ENCODE measurements at regions not wholly inside any gene's neighbourhood (a gene's known extent, or its start where the extent isn't known, plus 50 kb on each side); places are given as distances from the start of the nearest gene placed in this dataset.

DNA sequence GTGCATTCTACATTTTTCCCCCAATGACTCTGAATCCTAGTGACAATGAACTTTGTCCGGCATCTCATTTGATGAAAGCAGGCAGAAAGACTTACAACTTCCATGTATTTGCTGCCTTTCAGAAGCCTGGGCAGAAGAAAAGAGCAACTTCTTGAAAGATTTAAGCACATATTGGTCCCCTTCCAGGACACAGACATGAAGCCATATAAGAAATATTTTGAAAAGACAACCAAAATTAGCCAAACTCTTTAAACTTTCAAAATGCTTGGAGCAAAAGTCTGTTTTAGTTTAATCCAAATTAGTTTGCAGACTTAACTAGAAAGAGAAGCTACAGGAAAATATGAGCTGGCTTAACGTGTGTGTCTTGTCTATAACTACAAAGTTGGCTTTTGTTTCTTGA, 492.5 kb downstream of the NR4A2 start (continued):
- TF ChIP-seq ARID2 (IDR thresholded peaks at IDR 0.05) (no peak), ZNF347 (CRISPR knock-in tag; IDR thresholded peaks at IDR 0.05; ENCODE audit: low read depth) (no peak), SOX6 (IDR thresholded peaks at IDR 0.05) (no peak), ZNF274 (IDR thresholded peaks at IDR 0.05; ENCODE audit: borderline replicate concordance, low read depth, low read length) (no peak)

- TF ChIP-seq ZNF384 (IDR thresholded peaks at IDR 0.05; ENCODE audit: low read depth, low read length) (no peak), TSC22D4 (tag; IDR thresholded peaks at IDR 0.05) (no peak), PURB (CRISPR knock-in tag; IDR thresholded peaks at IDR 0.05; ENCODE audit: low read depth) (no peak), ZNF274 (IDR thresholded peaks at IDR 0.05; ENCODE audit: borderline replicate concordance, low read depth, low read length) (no peak), CBX2 (IDR thresholded peaks at IDR 0.05; ENCODE audit: insufficient read depth, low read length, poor library complexity, severe bottlenecking) (no peak), ZNF134 (CRISPR knock-in tag; conservative IDR thresholded peaks at IDR 0.05) (no peak), CREBBP (IDR thresholded peaks at IDR 0.05; ENCODE audit: low read depth, low read length) (no peak), ZNF354B (CRISPR knock-in tag; IDR thresholded peaks at IDR 0.05) (no peak), RNF219 (CRISPR knock-in tag; IDR thresholded peaks at IDR 0.05) (no peak), ELF4 (CRISPR knock-in tag; IDR thresholded peaks at IDR 0.05) (no peak), ADNP (tag; IDR thresholded peaks at IDR 0.05) (no peak), TCFL5 (CRISPR knock-in tag; conservative IDR thresholded peaks at IDR 0.05) (no peak), ZSCAN29 (IDR thresholded peaks at IDR 0.05) (no peak), SMAD3 (CRISPR knock-in tag; conservative IDR thresholded peaks at IDR 0.05) (no peak), HNRNPL (IDR thresholded peaks at IDR 0.05; ENCODE audit: low read depth, low read length) (no peak)
- TF ChIP-seq, protein P1, sequence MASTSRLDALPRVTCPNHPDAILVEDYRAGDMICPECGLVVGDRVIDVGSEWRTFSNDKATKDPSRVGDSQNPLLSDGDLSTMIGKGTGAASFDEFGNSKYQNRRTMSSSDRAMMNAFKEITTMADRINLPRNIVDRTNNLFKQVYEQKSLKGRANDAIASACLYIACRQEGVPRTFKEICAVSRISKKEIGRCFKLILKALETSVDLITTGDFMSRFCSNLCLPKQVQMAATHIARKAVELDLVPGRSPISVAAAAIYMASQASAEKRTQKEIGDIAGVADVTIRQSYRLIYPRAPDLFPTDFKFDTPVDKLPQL (IDR thresholded peaks at IDR 0.05; ENCODE audit: extremely low read depth, insufficient read length): no peak
- ChIA-PET POLR2A (no interaction called here), CTCF (ENCODE audit: low intra/inter-chr PET ratio) (no interaction called here)
- Histone ChIP-seq H3K4me1 (replicated peaks in 1 of 2; ENCODE audit: control insufficient read depth in 2 of 2, insufficient read depth in 2 of 2, low read length in 2 of 2) (no peaks in the 10 kb centered on the region), H4K20me1 (replicated peaks; ENCODE audit: control insufficient read depth, insufficient read depth, low read length) (no peaks in the 10 kb centered on the region), H3K79me2 (ENCODE audit: control insufficient read depth, insufficient read depth, low read length) (no peaks in the 10 kb centered on the region), H3K9me3 (replicated peaks; ENCODE audit: control insufficient read depth, insufficient read depth, low read depth, low read length) (no peaks in the 10 kb centered on the region), H3K9me1 (ENCODE audit: control insufficient read depth, insufficient read depth, low read length) (no peaks in the 10 kb centered on the region), H3K27me3 (ENCODE audit: control insufficient read depth in 2 of 2, insufficient read depth in 2 of 2, low read length in 2 of 2) (no peaks in the 10 kb centered on the region), H3K4me2 (ENCODE audit: insufficient read depth, low read length) (no peak overlapping the region), H2AFZ (ENCODE audit: low read depth, low read length) (no peak overlapping the region), H3K9ac (ENCODE audit: insufficient read depth in 1 of 2, low read depth in 2 of 2, low read length in 2 of 2) (no peak overlapping the region), H3K27ac (ENCODE audit: extremely low read depth, low read depth, low read length) (no peak overlapping the region), H3K36me3 (ENCODE audit: control insufficient read depth, insufficient read depth, low read length) (no peaks in the 10 kb centered on the region), H3K4me3 (no peak overlapping the region)
- DNase-seq (ENCODE audit: extremely low read depth in 1 of 4, low spot score in 3 of 4) (no peak), ATAC-seq (no peak), FAIRE-seq (no peak)
- intact Hi-C loops (cut with micrococcal nuclease) (no loop called here), in situ Hi-C loops (cut with MboI) (no loop called here)
- no TSS peak for BruUV-seq (replicated peaks)
- 7% methylated on average over 3 of the region's 3 CpGs for WGBS (ENCODE audit: insufficient coverage, low coverage, missing lambda C conversion rate)
These were observed 493.1 kb downstream of the NR4A2 start for GRCh38 chr2:155839436-155839835.

All from K562 (cell line).